Loucy (cell line): ENCODE measurements at regions not wholly inside any gene's neighbourhood (a gene's known extent, or its start where the extent isn't known, plus 50 kb on each side); places are given as distances from the start of the nearest gene placed in this dataset.

Experiments used
- H2AFZ ChIP-seq: fragments of 200-600 bp; sonication (generic); 2 replicates; pipeline ENCODE4 v1.6.0; 2016; ENCODE audit warnings: antibody characterized with exemption, mild to moderate bottlenecking, low read length, moderate library complexity
- H3F3A ChIP-seq: fragments of 200-600 bp; 2 replicates; pipeline ENCODE4 v1.6.0; 2016; ENCODE audit warnings: antibody characterized with exemption, low read depth, mild to moderate bottlenecking
- H3K27me3 ChIP-seq: fragments of 200-600 bp; sonication (generic); 2 replicates; pipeline ENCODE4 v1.6.1; 2014; ENCODE audit warnings: low read length, mild to moderate bottlenecking; ENCODE audit not compliant: insufficient read depth, poor library complexity, severe bottlenecking
- H3K36me3 ChIP-seq: fragments of 200-600 bp; sonication (generic); 2 replicates; pipeline ENCODE4 v1.6.1; 2016; ENCODE audit warnings: low read length; ENCODE audit not compliant: insufficient read depth
- H3K4me1 ChIP-seq: fragments of 200-600 bp; sonication (generic); 2 replicates; pipeline ENCODE4 v1.5.1; 2014; ENCODE audit warnings: low read length, mild to moderate bottlenecking; ENCODE audit not compliant: insufficient read depth, poor library complexity, severe bottlenecking
- H3K4me2 ChIP-seq: fragments of 200-600 bp; sonication (generic); 2 replicates; pipeline ENCODE4 v1.6.0; 2014; ENCODE audit warnings: antibody characterized with exemption, low read length, low read depth, mild to moderate bottlenecking; ENCODE audit not compliant: poor library complexity, severe bottlenecking
- H3K4me3 ChIP-seq: fragments of 200-600 bp; sonication (generic); 2 replicates; pipeline ENCODE4 v1.5.1; 2014; ENCODE audit warnings: low read length, mild to moderate bottlenecking, mixed read lengths; ENCODE audit not compliant: poor library complexity, severe bottlenecking
- H3K79me2 ChIP-seq: fragments of 200-600 bp; sonication (generic); 2 replicates; pipeline ENCODE4 v1.6.1; 2014; ENCODE audit warnings: low read length; ENCODE audit not compliant: insufficient read depth
- H3K9ac ChIP-seq: fragments of 200-600 bp; sonication (generic); 2 replicates; pipeline ENCODE4 v1.6.0; 2014; ENCODE audit warnings: mild to moderate bottlenecking, low read depth, low read length, moderate library complexity; ENCODE audit not compliant: poor library complexity, severe bottlenecking
- H3K9me2 ChIP-seq: fragments of 200-600 bp; sonication (generic); replicated peaks from 2 replicates; pipeline ENCODE4 v1.6.1; 2016; ENCODE audit warnings: low read depth, low read length, mixed read lengths
- H3K9me3 ChIP-seq: fragments of 200-600 bp; sonication (generic); 2 replicates; pipeline ENCODE4 v1.6.1; 2014; ENCODE audit warnings: mild to moderate bottlenecking, antibody characterized with exemption, low read length, low read depth; ENCODE audit not compliant: insufficient read depth
- H4K20me1 ChIP-seq: fragments of 200-600 bp; sonication (generic); 2 replicates; pipeline ENCODE4 v1.6.0; 2014; ENCODE audit warnings: antibody characterized with exemption, low read length, mild to moderate bottlenecking; ENCODE audit not compliant: insufficient read depth, poor library complexity, severe bottlenecking
- CTCF ChIP-seq: fragments of 200-600 bp; sonication (generic); conservative IDR thresholded peaks from 2 replicates; pipeline ENCODE4 v1.5.1; 2014; ENCODE audit warnings: mild to moderate bottlenecking, antibody characterized with exemption, low read length
- EZH2phosphoT487 ChIP-seq: fragments of 200-600 bp; IDR thresholded peaks from 2 replicates; pipeline ENCODE4 v1.6.1; 2018; ENCODE audit warnings: antibody characterized with exemption, mild to moderate bottlenecking, moderate library complexity, borderline replicate concordance

- Histone ChIP-seq H3F3A (no peaks in the 10 kb centered on the region), H3K27me3 (peaks cover 7% of the 10 kb centered on the region), H3K9ac (no peak overlapping the region), H2AFZ (no peak overlapping the region), H3K4me1 (peaks cover 5% of the 10 kb centered on the region), H3K4me3 (no peak overlapping the region), H3K9me2 (no peaks in the 10 kb centered on the region), H3K79me2 (no peaks in the 10 kb centered on the region), H4K20me1 (no peaks in the 10 kb centered on the region), H3K9me3 (no peaks in the 10 kb centered on the region), H3K4me2 (no peak overlapping the region), H3K36me3 (no peaks in the 10 kb centered on the region)
- no peak for TF ChIP-seq EZH2phosphoT487
- TF ChIP-seq CTCF: no peak
Observed at GRCh38 chr10:101293007-101293723, 60.8 kb upstream of the BTRC start.

GRCh38 chr10:101294109-101294508 lies 59.9 kb upstream of the BTRC start:
- no peaks in the 10 kb centered on the region for H3K9me3 ChIP-seq
- no peak overlapping the region for H2AFZ ChIP-seq
- H3K27me3 ChIP-seq: peaks cover 7% of the 10 kb centered on the region
- H3K9me2 ChIP-seq: no peaks in the 10 kb centered on the region
- no peaks in the 10 kb centered on the region for H4K20me1 ChIP-seq
- no peak for TF ChIP-seq EZH2phosphoT487
- TF ChIP-seq CTCF: no peak
- H3K9ac ChIP-seq: no peak overlapping the region
- no peaks in the 10 kb centered on the region for H3F3A ChIP-seq
- H3K4me1 ChIP-seq: peaks cover 5% of the 10 kb centered on the region
- H3K4me2 ChIP-seq: no peak overlapping the region
- no peaks in the 10 kb centered on the region for H3K79me2 ChIP-seq
- H3K36me3 ChIP-seq: no peaks in the 10 kb centered on the region
- no peak overlapping the region for H3K4me3 ChIP-seq

GRCh38 chr10:101295261-101295660 lies 58.7 kb upstream of the BTRC start:
- H3F3A ChIP-seq: no peaks in the 10 kb centered on the region
- no peaks in the 10 kb centered on the region for H3K36me3 ChIP-seq
- H3K27me3 ChIP-seq: peaks cover 7% of the 10 kb centered on the region
- H3K9me2 ChIP-seq: no peaks in the 10 kb centered on the region
- no peak overlapping the region for H3K4me2 ChIP-seq
- H4K20me1 ChIP-seq: no peaks in the 10 kb centered on the region
- TF ChIP-seq CTCF (no peak), EZH2phosphoT487 (no peak)
- H3K4me1 ChIP-seq: peaks cover 5% of the 10 kb centered on the region
- no peak overlapping the region for H2AFZ ChIP-seq
- no peak overlapping the region for H3K4me3 ChIP-seq
- no peaks in the 10 kb centered on the region for H3K79me2 ChIP-seq
- no peak overlapping the region for H3K9ac ChIP-seq
- no peaks in the 10 kb centered on the region for H3K9me3 ChIP-seq
